ENCODE measurements at regions not wholly inside any gene's neighbourhood (a gene's known extent, or its start where the extent isn't known, plus 50 kb on each side); places are given as distances from the start of the nearest gene placed in this dataset.

DNA sequence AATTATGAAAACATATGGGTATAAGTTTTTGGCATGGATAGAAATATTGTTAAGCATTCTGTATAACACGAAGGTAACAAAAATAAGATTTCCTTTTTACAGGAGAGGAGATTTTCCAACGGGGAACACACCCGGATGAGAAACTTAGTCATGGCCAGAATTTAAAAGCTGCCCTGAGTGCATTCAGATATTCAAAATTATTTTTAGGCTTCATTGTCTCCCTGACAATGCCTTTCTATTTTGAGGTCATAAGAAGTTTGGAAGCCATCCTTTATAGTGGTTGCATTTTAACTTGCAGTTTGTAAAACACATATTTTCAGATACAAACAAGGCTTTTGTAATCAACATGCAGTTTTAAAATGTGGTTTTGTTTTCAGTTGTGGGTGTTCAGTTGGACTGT, 357.5 kb upstream of the FAM47C start (continued):
- TF ChIP-seq, protein P1, sequence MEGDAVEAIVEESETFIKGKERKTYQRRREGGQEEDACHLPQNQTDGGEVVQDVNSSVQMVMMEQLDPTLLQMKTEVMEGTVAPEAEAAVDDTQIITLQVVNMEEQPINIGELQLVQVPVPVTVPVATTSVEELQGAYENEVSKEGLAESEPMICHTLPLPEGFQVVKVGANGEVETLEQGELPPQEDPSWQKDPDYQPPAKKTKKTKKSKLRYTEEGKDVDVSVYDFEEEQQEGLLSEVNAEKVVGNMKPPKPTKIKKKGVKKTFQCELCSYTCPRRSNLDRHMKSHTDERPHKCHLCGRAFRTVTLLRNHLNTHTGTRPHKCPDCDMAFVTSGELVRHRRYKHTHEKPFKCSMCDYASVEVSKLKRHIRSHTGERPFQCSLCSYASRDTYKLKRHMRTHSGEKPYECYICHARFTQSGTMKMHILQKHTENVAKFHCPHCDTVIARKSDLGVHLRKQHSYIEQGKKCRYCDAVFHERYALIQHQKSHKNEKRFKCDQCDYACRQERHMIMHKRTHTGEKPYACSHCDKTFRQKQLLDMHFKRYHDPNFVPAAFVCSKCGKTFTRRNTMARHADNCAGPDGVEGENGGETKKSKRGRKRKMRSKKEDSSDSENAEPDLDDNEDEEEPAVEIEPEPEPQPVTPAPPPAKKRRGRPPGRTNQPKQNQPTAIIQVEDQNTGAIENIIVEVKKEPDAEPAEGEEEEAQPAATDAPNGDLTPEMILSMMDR (conservative IDR thresholded peaks at IDR 0.05; ENCODE audit: low read depth in 2 of 2): no peak
- TF ChIP-seq EZH2 (IDR thresholded peaks at IDR 0.05; ENCODE audit: low read depth, unreplicated experiment) (no peak), ZNF114 (CRISPR knock-in tag; IDR thresholded peaks at IDR 0.05) (no peak)
- TF ChIP-seq, protein P2, sequence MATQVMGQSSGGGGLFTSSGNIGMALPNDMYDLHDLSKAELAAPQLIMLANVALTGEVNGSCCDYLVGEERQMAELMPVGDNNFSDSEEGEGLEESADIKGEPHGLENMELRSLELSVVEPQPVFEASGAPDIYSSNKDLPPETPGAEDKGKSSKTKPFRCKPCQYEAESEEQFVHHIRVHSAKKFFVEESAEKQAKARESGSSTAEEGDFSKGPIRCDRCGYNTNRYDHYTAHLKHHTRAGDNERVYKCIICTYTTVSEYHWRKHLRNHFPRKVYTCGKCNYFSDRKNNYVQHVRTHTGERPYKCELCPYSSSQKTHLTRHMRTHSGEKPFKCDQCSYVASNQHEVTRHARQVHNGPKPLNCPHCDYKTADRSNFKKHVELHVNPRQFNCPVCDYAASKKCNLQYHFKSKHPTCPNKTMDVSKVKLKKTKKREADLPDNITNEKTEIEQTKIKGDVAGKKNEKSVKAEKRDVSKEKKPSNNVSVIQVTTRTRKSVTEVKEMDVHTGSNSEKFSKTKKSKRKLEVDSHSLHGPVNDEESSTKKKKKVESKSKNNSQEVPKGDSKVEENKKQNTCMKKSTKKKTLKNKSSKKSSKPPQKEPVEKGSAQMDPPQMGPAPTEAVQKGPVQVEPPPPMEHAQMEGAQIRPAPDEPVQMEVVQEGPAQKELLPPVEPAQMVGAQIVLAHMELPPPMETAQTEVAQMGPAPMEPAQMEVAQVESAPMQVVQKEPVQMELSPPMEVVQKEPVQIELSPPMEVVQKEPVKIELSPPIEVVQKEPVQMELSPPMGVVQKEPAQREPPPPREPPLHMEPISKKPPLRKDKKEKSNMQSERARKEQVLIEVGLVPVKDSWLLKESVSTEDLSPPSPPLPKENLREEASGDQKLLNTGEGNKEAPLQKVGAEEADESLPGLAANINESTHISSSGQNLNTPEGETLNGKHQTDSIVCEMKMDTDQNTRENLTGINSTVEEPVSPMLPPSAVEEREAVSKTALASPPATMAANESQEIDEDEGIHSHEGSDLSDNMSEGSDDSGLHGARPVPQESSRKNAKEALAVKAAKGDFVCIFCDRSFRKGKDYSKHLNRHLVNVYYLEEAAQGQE (IDR thresholded peaks at IDR 0.05; ENCODE audit: unreplicated experiment): no peak

DNA sequence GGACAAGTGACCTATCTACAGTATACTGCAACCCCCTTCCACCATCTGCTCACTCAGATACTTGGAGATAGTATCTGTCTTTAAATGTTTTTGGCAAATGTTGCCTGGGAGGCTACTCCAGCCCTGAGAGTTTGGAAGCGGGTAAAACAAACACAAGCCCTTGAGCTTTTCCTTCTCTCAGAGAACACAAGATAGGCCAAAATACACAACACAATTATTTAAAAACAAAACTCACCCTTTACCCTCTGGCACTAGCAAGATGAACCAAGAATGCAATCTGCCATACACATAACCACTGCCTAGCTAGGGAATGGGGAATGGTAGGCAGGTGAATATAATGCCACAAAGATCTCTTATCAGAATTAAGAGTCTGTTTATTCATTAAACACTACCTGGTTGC, 324.7 kb upstream of the FAM47C start:
- no peaks in the 10 kb centered on the region for H3K9me3 Mint-ChIP-seq
- no peak overlapping the region for H3K4me3 Mint-ChIP-seq
- Histone ChIP-seq H3K4me3 (no peak overlapping the region), H3K4me1 (ENCODE audit: insufficient read depth) (no peaks in the 10 kb centered on the region), H3K36me3 (ENCODE audit: insufficient read depth) (no peaks in the 10 kb centered on the region), H3K79me2 (replicated peaks; ENCODE audit: insufficient read depth) (no peaks in the 10 kb centered on the region), H3K27ac (ENCODE audit: low read depth) (no peak overlapping the region), H3F3A (replicated peaks; ENCODE audit: low read depth) (no peaks in the 10 kb centered on the region), H3K9me2 (ENCODE audit: insufficient read depth) (no peaks in the 10 kb centered on the region), H2AFZ (no peak overlapping the region), H3K4me2 (no peak overlapping the region), H4K20me1 (replicated peaks; ENCODE audit: insufficient read depth) (no peaks in the 10 kb centered on the region), H3K27me3 (ENCODE audit: insufficient read depth) (no peaks in the 10 kb centered on the region)
- no peak for ATAC-seq
- H3K27ac Mint-ChIP-seq: no peak overlapping the region
- H3K4me1 Mint-ChIP-seq: no peaks in the 10 kb centered on the region
- DNase-seq (ENCODE audit: low spot score): no peak
- no peaks in the 10 kb centered on the region for H3K27me3 Mint-ChIP-seq (ENCODE audit: insufficient read depth, low read depth, poor library complexity)
- no peaks in the 10 kb centered on the region for H3K36me3 Mint-ChIP-seq (ENCODE audit: low read depth)
- no peak for TF ChIP-seq CREB1 (CRISPR knock-in tag; IDR thresholded peaks at IDR 0.05; ENCODE audit: low read depth)
- TF ChIP-seq, protein P3, sequence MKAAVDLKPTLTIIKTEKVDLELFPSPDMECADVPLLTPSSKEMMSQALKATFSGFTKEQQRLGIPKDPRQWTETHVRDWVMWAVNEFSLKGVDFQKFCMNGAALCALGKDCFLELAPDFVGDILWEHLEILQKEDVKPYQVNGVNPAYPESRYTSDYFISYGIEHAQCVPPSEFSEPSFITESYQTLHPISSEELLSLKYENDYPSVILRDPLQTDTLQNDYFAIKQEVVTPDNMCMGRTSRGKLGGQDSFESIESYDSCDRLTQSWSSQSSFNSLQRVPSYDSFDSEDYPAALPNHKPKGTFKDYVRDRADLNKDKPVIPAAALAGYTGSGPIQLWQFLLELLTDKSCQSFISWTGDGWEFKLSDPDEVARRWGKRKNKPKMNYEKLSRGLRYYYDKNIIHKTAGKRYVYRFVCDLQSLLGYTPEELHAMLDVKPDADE (IDR thresholded peaks at IDR 0.05): no peak
- no peak for TF ChIP-seq ZNF462 (CRISPR knock-in tag; IDR thresholded peaks at IDR 0.05)
- TF ChIP-seq ZNF331 (CRISPR knock-in tag; IDR thresholded peaks at IDR 0.05; ENCODE audit: low read depth): no peak
